NCI-H2196 (cell line): ENCODE measurements at regions not wholly inside any gene's neighbourhood (a gene's known extent, or its start where the extent isn't known, plus 50 kb on each side); places are given as distances from the start of the nearest gene placed in this dataset.

ENCODE experiments used
- DNase-seq: peaks from one replicate; lab custom pipeline; 2025; ENCODE audit not compliant: unreplicated experiment; lab: John Stamatoyannopoulos, UW

DNA sequence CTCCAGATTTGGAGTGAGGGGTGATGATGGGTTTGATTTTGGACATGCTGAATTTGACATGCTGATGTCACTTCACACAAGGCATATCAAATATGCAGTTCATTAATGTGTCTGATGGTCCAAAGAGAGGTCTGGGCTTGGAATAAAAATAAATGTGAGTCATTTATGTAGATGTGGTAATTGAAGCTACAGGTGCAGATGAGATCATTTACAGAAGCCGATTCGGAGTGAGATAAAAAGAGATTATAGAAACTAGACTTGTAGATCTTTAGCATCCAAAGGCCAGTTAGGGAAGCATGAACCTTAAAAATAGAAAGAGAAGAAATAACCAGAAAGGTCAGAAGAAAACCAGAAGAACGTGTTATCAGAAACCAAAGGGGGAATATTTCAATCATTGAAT is 350.9 kb upstream of the ZP4 start:
- no peak for DNase-seq

DNA sequence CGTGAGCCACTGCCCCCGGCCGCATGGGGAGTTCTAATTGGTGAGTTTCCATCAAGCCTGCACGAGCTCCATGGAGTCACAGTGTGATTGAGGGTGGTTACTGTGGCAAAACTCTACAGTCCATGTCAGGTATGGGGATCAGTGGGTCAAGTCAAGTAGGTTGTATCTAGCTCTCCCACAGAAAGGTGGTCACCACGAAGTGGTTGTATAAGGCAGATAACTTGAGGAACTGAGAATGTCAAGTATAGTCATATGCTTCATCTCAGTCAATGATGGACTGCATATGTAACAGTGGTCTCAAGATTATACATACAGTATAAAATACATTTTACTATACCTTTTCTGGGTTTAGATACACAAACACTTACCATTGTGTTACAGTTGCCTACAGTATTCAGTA is 348.6 kb upstream of the ZP4 start:
- no peak for DNase-seq

DNA sequence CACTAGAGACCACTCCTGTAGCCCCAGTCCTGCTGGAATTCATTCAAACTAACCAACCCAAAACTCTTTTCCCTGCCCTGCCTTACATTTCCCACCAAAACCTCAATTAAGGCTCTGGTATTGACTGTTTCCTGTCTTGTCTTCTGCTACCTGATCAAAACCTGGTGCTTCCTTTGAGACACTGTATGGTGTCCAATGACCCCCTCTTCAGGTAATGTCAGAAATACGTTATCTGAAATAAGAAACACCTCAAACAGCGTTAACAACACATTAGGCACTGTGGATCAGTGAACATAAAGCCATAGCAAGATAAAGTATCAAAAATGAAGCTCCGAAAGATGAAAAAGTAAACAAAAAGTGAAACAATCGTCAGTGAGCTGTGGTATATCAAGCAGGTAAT is 343.2 kb upstream of the ZP4 start:
- no peak for DNase-seq

GRCh38 chr1:238232084-238232710 is 341.5 kb upstream of the ZP4 start:
- DNase-seq: no peak

- DNase-seq: no peak
These were observed 336.1 kb upstream of the ZP4 start for GRCh38 chr1:238226810-238227209.

DNA sequence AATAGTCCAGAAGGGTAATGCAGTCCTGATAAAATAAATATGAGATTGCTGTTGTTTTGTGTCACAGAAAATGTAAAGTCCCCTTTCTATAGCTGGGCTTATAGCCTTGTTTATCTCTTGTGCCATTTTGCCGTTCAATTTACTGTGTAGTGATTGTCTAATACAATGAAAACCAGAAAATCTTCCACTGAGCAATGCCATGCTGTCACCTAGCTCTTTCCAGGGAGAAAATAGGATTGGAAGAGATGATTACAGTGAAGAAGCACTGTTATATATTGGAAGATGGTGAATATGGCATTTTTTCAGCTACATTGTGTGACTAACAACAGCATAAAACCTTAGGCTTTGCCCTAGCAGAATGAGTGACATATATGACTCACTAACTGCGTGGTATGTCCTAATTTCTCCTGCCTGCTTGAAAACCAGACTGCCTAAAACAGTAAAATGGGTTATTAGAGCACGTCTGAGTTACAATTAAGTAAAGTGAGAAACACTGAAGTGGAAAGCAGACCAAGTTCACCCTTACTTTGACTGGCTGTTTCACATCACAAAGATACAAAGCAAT is 332.4 kb upstream of the ZP4 start:
- DNase-seq: no peak

GRCh38 chr1:238221738-238222137 is 331.0 kb upstream of the ZP4 start:
- no peak for DNase-seq

DNA sequence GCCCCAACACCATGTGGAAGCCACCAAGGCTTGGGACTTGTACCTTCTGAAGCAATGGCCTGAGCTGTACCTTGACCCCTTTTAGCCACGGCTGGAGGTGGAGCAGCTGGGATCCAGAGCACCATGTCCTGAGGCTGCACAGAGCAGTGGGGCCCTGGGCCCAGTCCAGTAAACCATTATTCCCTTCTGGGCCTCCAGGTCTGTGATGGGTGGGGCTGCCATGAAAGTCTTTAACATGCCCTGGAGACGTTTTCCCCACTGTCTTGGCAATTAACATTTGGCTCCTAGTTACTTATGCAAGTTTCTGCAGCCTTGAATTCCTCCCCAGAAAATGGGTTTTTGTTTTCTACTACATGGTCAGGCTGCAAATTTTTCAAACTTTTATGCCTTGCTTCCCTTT is 323.7 kb upstream of the ZP4 start:
- DNase-seq: no peak

- no peak for DNase-seq
These were observed 314.4 kb upstream of the ZP4 start for GRCh38 chr1:238205045-238205662.

DNA sequence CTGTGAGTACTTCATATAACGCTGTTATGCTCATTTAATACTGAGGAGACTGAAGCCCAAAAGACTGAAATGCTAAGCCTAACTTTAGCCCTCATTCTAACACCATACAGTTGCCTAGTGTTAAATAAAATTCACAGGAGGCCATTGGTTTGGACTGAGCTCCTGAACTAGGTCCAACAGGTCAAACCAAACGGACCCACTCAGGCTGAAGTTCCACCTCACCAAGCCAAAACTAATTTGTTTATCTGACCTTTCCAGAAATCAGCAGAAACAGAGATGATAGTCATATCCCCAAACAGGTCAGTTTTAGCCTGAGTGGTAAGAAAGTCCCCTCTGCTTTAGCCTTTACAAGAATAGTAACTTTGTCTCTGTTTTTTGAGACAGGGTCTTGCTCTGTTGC is 311.3 kb upstream of the ZP4 start:
- no peak for DNase-seq

DNA sequence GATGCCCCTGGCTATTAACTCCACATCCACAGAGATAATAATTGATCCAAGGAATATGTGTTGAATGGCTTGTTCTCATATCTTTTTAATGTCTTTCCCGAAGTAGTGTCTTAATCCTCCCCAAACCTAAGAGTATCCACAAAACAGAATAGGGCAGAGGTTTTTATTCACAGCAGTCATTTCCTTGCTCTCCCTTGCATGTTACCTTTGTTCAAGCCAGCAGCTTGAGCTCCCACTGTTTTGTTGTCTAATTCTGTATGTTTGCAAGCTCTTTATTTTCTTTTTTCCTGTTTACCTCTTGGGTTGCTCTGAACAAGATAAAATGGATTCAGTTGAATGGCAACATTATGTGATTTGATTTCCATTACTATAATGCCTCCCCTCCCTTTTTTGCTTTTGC is 308.6 kb upstream of the ZP4 start:
- no peak for DNase-seq

- DNase-seq: no peak
These were observed 305.8 kb upstream of the ZP4 start for GRCh38 chr1:238196516-238196915.

DNA sequence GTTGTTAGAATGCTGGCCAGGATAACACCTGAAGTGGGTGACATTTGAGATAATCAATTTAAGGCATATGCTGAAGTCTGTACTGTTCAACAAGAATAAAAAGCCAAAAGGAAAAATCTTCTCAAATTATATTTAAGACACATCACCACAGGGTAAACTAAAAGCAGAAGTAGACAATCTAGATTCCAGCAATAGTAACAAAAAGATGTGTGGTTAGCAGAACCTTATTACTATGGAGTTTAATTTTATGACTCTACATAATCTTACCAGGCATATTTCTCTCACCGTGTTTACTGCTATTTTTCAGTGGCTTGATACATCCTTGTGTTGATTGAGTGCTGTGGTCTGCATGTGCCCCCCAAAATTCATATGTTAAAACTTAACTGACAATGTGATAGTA is 300.4 kb upstream of the ZP4 start:
- no peak for DNase-seq

DNA sequence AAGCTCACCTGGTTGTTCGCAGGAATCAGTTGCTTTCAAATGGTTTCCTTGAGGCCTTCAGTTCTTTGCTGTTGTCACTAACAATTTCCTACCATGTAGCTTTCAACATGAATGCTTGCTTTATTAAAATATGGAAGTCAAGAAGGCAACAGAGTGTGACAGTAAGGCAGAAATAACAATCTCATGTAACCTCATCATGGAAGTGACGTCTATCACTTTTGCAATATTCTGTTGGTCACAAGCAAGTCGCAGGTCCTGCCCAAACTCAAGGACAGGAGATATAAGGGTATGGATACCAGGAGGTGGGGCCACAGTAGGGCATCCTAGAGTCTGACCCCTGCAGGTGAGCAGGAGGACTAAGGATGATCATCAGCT is 296.8 kb upstream of the ZP4 start:
- DNase-seq: no peak

DNA sequence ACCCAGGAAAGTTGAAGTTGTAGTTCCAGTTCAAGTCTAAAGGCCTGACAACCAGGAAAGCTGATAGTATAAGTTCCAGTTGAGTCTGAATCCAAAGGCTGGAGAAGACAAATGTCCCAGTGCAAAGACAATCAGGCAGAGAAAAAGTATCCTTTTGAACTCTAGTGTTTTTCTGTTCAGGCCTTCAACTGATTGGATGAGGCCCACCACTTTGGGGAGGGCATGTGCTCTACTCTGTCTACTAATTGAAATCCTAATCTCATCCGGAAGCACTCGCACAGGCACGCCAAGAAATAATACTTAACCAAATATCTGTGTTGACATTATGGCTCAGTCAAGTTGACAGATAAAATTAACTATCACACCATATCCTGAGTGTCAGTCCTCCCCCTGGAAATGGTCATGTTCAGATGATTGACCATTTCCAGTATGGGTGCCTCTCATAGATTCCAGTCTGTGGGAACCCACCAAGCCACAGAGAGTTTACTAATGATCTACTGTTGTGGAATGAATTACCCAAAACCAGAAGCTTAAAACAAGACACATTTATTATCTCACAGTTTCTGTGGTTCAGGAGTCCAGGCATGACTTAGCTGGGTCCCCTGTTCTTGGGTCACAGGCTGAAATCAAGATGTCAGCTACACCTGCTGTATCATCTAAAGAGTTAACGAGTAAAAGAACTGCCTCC is 296.3 kb upstream of the ZP4 start:
- no peak for DNase-seq

DNA sequence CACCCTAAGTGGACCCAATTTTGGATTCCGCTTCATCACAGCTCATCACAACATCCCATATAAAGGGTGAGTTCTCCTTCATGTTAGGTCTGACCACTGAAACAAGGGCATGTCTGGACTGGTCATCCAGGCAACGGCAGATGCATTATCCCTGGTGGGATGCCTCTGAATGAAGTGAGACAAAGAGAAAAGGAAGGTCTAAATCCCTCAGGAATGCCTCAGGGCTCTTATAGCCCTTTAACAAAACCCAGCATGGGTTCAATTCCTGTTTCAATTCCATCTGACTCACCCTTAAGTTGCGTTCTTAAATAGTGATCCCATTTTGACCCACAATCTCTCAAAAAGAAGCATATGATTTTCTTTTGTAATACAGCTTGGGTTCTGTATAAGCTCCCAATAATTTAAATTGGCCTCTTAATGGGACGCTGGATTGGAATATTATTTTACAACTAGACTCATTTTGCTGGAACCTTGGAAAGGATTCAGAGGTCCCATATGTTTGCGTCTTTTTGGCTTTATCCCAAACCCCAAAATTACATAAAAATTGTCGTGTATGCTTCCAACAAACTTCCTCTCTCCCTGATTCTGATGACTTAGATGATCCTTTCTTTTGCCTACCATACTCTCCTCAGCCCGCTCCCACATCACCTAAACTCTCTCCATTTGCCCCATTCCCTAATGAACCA is 287.4 kb upstream of the ZP4 start:
- no peak for DNase-seq

DNA sequence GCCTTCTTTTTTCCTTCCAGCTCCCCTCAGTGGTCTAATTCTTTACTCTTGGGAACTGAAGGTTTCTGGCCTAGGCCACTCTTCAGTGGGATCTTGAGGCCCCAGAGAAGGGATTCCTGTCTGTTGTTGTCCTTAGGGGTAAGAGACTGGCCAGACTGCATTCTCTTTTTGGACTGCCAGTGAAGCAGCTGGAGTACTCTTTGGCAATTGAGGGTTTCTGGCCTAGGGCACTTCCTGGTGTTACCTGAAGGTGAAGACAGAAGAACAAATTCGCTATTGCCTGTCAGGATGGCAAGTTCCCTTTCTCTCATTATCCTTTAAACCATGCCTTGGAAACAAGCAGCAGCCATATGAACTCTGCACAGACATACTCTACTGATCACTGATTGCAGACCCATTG is 286.6 kb upstream of the ZP4 start:
- no peak for DNase-seq

- no peak for DNase-seq
These were observed 285.7 kb upstream of the ZP4 start for GRCh38 chr1:238176441-238176840.

- DNase-seq: no peak
These were observed 281.3 kb upstream of the ZP4 start for GRCh38 chr1:238171985-238172384.

- DNase-seq: no peak
These were observed 271.2 kb upstream of the ZP4 start for GRCh38 chr1:238161955-238162354.

DNA sequence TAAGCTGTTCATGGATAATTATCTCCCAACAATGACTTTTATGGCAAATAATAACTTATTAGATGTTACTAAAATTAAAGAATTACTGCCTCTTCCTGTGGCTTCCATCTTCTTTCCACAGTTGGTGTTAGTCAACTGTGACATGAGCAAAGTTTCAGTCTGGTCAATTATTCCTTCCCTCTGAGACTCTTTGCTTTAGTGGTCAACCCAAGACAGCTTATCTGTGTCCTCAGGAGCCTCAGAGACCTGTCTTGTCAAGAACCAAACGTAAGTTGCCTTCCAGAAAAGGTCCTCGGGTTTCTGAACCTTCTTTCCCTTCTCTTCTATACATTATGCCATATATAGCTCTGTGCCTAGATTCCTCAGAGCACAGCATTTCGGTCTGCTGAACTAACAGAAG is 263.2 kb upstream of the ZP4 start:
- DNase-seq: no peak

DNA sequence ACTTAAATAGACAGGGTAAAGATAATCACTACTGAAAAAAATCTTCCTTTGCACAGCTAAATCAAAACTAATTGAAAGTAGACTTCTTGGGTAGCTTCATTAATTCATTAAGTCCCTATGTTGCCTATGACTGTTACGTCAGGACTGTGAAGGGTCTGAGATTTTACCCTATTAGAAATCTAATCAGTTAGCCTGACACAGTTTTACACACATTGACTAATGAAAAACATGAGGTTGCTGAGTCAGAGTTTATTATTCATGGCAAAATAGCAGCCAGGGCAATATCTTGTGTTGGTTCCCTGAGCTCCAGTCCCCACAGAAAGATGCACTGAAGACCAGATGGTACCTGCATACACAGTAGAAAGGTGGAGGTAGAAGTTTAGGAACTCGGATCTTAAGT is 262.5 kb upstream of the ZP4 start:
- no peak for DNase-seq
